ENCODE measurements at regions not wholly inside any gene's neighbourhood (a gene's known extent, or its start where the extent isn't known, plus 50 kb on each side); places are given as distances from the start of the nearest gene placed in this dataset.

GRCh38 chr4:108378164-108378563 is 209.4 kb upstream of the LEF1 start (continued):
- TF ChIP-seq CTCF (IDR thresholded peaks at IDR 0.05) (no peak), POLR2AphosphoS5 (IDR thresholded peaks at IDR 0.05; ENCODE audit: low read depth, low read length) (no peak), RAD21 (IDR thresholded peaks at IDR 0.05; ENCODE audit: low read length) (no peak), FOSL2 (IDR thresholded peaks at IDR 0.05; ENCODE audit: borderline replicate concordance, low read depth) (no peak), YY1 (IDR thresholded peaks at IDR 0.05; ENCODE audit: low read depth) (no peak), EP300 (IDR thresholded peaks at IDR 0.05; ENCODE audit: borderline replicate concordance in 1 of 2, low read depth in 1 of 2, low read length in 1 of 2) (no peak)

DNA sequence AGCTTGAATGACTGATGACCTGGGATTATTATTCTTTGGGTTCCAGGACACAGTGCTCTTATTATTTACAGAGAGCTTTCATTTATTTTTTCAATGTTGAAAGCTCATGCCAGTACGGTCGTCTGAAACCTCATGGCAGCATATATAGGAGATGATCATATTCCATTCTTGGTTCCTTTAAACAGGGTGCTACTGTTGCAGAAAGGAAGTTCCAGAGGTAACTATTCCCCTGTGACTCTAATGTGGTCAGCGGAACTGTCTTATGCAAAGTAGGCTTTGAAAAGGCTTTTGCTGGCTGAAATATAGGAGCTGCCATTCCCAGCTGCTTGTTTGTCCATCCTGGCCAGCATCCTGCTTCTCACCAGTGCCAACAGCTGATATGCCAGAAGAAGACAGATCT is 208.3 kb upstream of the LEF1 start:
- H3K36me3 ChIP-seq (replicated peaks in 1 of 2; ENCODE audit: control insufficient read depth in 1 of 2, insufficient read depth in 2 of 2, low read length in 1 of 2), result no peaks in the 10 kb centered on the region
- POLR2A ChIA-PET, result no interaction called here
- no peak overlapping the region for H3K9ac ChIP-seq
- no peaks in the 10 kb centered on the region; a peak in 1 of 4 replicates for H3K4me1 ChIP-seq (ENCODE audit: control insufficient read depth in 1 of 2, insufficient read depth in 2 of 2, low read depth in 1 of 2, low read length in 1 of 2)
- no peaks in the 10 kb centered on the region for H3F3A ChIP-seq (replicated peaks; ENCODE audit: insufficient read depth)
- TF ChIP-seq RXRA (IDR thresholded peaks at IDR 0.05; ENCODE audit: borderline replicate concordance, low read depth) (no peak), RFX5 (IDR thresholded peaks at IDR 0.05; ENCODE audit: low read length) (no peak), MXI1 (IDR thresholded peaks at IDR 0.05; ENCODE audit: low read depth, low read length) (no peak), ELF1 (IDR thresholded peaks at IDR 0.05) (no peak), MEF2A (IDR thresholded peaks at IDR 0.05; ENCODE audit: borderline replicate concordance, low read depth) (no peak), CHD2 (IDR thresholded peaks at IDR 0.05; ENCODE audit: low read length, partially characterized antibody) (no peak), JUND (IDR thresholded peaks at IDR 0.05) (no peak), RAD21 (IDR thresholded peaks at IDR 0.05; ENCODE audit: low read length) (no peak), MAX (IDR thresholded peaks at IDR 0.05; ENCODE audit: low read depth) (no peak), SMC3 (IDR thresholded peaks at IDR 0.05; ENCODE audit: low read depth, low read length) (no peak), TCF12 (IDR thresholded peaks at IDR 0.05) (no peak), NRF1 (IDR thresholded peaks at IDR 0.05; ENCODE audit: low read depth, low read length) (no peak), CTCF (IDR thresholded peaks at IDR 0.05) (no peak), TEAD4 (IDR thresholded peaks at IDR 0.05; ENCODE audit: borderline replicate concordance, insufficient read depth) (no peak), FOXM1 (IDR thresholded peaks at IDR 0.05; ENCODE audit: low read depth) (no peak)
- TF ChIP-seq, protein P1, sequence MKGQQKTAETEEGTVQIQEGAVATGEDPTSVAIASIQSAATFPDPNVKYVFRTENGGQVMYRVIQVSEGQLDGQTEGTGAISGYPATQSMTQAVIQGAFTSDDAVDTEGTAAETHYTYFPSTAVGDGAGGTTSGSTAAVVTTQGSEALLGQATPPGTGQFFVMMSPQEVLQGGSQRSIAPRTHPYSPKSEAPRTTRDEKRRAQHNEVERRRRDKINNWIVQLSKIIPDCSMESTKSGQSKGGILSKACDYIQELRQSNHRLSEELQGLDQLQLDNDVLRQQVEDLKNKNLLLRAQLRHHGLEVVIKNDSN (IDR thresholded peaks at IDR 0.05; ENCODE audit: borderline replicate concordance, low read depth), result no peak
- TF ChIP-seq, protein P2, sequence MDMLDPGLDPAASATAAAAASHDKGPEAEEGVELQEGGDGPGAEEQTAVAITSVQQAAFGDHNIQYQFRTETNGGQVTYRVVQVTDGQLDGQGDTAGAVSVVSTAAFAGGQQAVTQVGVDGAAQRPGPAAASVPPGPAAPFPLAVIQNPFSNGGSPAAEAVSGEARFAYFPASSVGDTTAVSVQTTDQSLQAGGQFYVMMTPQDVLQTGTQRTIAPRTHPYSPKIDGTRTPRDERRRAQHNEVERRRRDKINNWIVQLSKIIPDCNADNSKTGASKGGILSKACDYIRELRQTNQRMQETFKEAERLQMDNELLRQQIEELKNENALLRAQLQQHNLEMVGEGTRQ (IDR thresholded peaks at IDR 0.05; ENCODE audit: borderline replicate concordance, low read depth, low read length), result no peak
- H3K9me2 ChIP-seq, result no peaks in the 10 kb centered on the region
- WGBS (ENCODE audit: low lambda C conversion rate), result 16% methylated on average over 3 of the region's 3 CpGs
- H3K9me3 ChIP-seq, result no peaks in the 10 kb centered on the region
- H2AFZ ChIP-seq (ENCODE audit: low read depth), result no peak overlapping the region
- no peak overlapping the region for H3K27ac ChIP-seq (ENCODE audit: low read depth in 2 of 2, low read length in 1 of 2)
- no peak for DNase-seq
- H3K79me2 ChIP-seq (ENCODE audit: insufficient read depth), result no peaks in the 10 kb centered on the region
- CTCF ChIA-PET, result no interaction called here
- no peak overlapping the region for H3K4me3 ChIP-seq (ENCODE audit: low read depth in 2 of 2, low read length in 1 of 2)
- no peaks in the 10 kb centered on the region for H4K20me1 ChIP-seq (ENCODE audit: insufficient read depth)
- H3K4me2 ChIP-seq, result no peak overlapping the region
- H3K27me3 ChIP-seq (ENCODE audit: insufficient read depth), result peaks cover 48% of the 10 kb centered on the region
